ENCODE measurements at regions not wholly inside any gene's neighbourhood (a gene's known extent, or its start where the extent isn't known, plus 50 kb on each side); places are given as distances from the start of the nearest gene placed in this dataset.
A peak's percentile ranks its signal among the peaks of the same experiment; 100 is the strongest.

DNA sequence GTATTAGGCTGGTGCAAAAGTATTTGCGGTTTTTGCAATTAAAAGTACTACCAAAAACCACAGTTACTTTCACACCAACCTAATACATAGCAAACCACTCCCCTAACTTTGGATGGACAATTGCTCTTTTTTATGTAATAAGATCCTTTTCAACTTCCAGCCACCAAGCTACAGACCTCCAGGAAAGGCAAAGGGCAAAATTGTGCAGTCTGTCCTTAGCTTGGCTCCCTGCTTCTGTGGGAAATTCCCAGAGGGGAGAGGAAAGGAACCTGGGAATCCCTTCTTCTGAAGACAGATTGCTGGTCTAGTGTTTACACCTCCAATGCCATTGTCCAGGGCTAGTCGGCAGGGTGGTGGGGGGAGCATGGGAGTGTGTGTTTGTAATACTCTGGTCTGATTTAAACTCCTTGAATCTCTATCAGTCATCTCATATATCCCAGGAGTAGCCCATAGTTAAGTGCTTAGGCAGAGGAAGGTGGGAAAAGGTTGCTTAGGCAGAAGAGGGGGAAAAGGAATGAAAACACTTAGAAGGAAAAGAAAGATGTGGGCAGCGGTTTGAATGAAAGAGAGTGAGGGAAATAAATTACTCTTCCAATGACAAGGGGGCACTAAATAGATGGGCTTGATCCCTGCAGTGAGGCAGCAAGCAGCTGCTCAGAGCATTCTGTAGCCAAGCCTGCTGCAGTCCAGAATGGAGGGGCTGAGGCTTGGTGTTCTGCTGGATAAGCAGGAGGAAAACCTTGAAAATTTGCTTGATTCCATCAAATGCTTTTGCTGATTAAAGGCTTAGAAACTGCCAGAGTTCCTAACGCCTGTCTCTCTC is 86.9 kb upstream of the MAP1B start:
- intact Hi-C loops (cut with micrococcal nuclease; ENCODE audit: unreplicated experiment) (no loop called here), in situ Hi-C loops (cut with HindIII; ENCODE audit: extremely low pct_ligation_motif_present, low pct_unique_long_range_greater_than_20kb) (loop anchor here (25.0 kb wide), 1 partner anchor 233 kb away; no protein-coding TSS in a partner anchor)
- 5% methylated on average over 4 of the region's 4 CpGs for WGBS (ENCODE audit: low lambda C conversion rate)
- Histone ChIP-seq H4K20me1 (ENCODE audit: insufficient read depth, low read length) (no peaks in the 10 kb centered on the region), H3K27ac (ENCODE audit: extremely low read length, insufficient read depth, low read length) (no peak overlapping the region), H3K9me3 (ENCODE audit: low read length) (no peaks in the 10 kb centered on the region), H3K79me2 (ENCODE audit: insufficient read depth, low read length) (no peaks in the 10 kb centered on the region), H3K36me3 (replicated peaks in 1 of 2; ENCODE audit: control insufficient read depth in 1 of 2, insufficient read depth in 2 of 2, low read length in 2 of 2) (no peaks in the 10 kb centered on the region), H3K4me1 (ENCODE audit: insufficient read depth, low read length) (0 out of 2 replicates have a peak, but pooled peaks cover under 1% of the 10 kb centered on the region), H3K27me3 (ENCODE audit: control insufficient read depth in 1 of 2, insufficient read depth in 2 of 2, low read length in 2 of 2) (no peaks in the 10 kb centered on the region; a peak in 1 of 5 replicates), H2AFZ (ENCODE audit: low read length) (no peak overlapping the region), H3K4me2 (ENCODE audit: low read depth, low read length) (no peak overlapping the region), H3K4me3 (replicated peaks in 1 of 3; ENCODE audit: insufficient read depth in 1 of 3, low read depth in 2 of 3, low read length in 3 of 3) (no peak overlapping the region), H3K9ac (ENCODE audit: insufficient read depth, low read depth, low read length) (no peak overlapping the region)
- DNase-seq (ENCODE audit: low spot score) = no peak
- CTCF ChIA-PET (ENCODE audit: low intra/inter-chr PET ratio, low total read pairs) = no interaction called here
- BruUV-seq (replicated peaks) = no TSS peak
- TF ChIP-seq, protein P1, sequence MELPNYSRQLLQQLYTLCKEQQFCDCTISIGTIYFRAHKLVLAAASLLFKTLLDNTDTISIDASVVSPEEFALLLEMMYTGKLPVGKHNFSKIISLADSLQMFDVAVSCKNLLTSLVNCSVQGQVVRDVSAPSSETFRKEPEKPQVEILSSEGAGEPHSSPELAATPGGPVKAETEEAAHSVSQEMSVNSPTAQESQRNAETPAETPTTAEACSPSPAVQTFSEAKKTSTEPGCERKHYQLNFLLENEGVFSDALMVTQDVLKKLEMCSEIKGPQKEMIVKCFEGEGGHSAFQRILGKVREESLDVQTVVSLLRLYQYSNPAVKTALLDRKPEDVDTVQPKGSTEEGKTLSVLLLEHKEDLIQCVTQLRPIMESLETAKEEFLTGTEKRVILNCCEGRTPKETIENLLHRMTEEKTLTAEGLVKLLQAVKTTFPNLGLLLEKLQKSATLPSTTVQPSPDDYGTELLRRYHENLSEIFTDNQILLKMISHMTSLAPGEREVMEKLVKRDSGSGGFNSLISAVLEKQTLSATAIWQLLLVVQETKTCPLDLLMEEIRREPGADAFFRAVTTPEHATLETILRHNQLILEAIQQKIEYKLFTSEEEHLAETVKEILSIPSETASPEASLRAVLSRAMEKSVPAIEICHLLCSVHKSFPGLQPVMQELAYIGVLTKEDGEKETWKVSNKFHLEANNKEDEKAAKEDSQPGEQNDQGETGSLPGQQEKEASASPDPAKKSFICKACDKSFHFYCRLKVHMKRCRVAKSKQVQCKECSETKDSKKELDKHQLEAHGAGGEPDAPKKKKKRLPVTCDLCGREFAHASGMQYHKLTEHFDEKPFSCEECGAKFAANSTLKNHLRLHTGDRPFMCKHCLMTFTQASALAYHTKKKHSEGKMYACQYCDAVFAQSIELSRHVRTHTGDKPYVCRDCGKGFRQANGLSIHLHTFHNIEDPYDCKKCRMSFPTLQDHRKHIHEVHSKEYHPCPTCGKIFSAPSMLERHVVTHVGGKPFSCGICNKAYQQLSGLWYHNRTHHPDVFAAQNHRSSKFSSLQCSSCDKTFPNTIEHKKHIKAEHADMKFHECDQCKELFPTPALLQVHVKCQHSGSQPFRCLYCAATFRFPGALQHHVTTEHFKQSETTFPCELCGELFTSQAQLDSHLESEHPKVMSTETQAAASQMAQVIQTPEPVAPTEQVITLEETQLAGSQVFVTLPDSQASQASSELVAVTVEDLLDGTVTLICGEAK (IDR thresholded peaks at IDR 0.05) = peak; percentile 60; the same call in 1 of the 2 replicates
- TF ChIP-seq, protein P1 (CRISPR knock-in tag; IDR thresholded peaks at IDR 0.05) = no peak
- no peak for TF ChIP-seq MAFG (CRISPR knock-in tag; IDR thresholded peaks at IDR 0.05)
- FAIRE-seq = no peak
- POLR2A ChIA-PET = no interaction called here
- no peak for ATAC-seq
